Fibroblast of lung (primary cell): ENCODE measurements at regions not wholly inside any gene's neighbourhood (a gene's known extent, or its start where the extent isn't known, plus 50 kb on each side); places are given as distances from the start of the nearest gene placed in this dataset.

Experiments used
- DNase-seq, 2 donors: peaks; one replicate each; pipeline versions ENCODE4 v3.0.0 to v3.0.0-alpha.2; 2010; ENCODE audit warnings: low read depth in 2 of 2
- H2AFZ ChIP-seq: 2 replicates; pipeline ENCODE4 v1.5.1; 2012; ENCODE audit warnings: low read length, control low read depth, inconsistent platforms
- H3K27ac ChIP-seq: 2 replicates; pipeline ENCODE4 v1.5.1; 2011; ENCODE audit warnings: low read length, control low read depth; ENCODE audit not compliant: insufficient read depth
- H3K27me3 ChIP-seq: 2 replicates; pipeline ENCODE4 v1.5.1; 2011; ENCODE audit warnings: mild to moderate bottlenecking, low read length; ENCODE audit not compliant: control insufficient read depth, insufficient read depth
- H3K36me3 ChIP-seq: 2 replicates; pipeline ENCODE4 v1.5.1; 2011; ENCODE audit warnings: low read length; ENCODE audit not compliant: control insufficient read depth, insufficient read depth
- H3K4me1 ChIP-seq: 2 replicates; pipeline ENCODE4 v1.5.1; 2011; ENCODE audit warnings: low read length; ENCODE audit not compliant: control insufficient read depth, insufficient read depth; ENCODE audit errors: extremely low read depth
- H3K4me2 ChIP-seq: 2 replicates; pipeline ENCODE4 v1.5.1; 2011; ENCODE audit warnings: low read length, control low read depth; ENCODE audit not compliant: insufficient read depth; ENCODE audit errors: extremely low read depth
- H3K4me3 ChIP-seq, 4 experiments: fragments of 200-600 bp in 1 of 4; sonication (generic) in 1 of 4; replicated peaks in 1 of 4; 2 replicates each; pipeline ENCODE4 v1.5.1; 2011 to 2016; ENCODE audit warnings: low read length in 4 of 4, low read depth in 3 of 4, mild to moderate bottlenecking in 3 of 4, control low read depth in 2 of 4, inconsistent platforms in 1 of 4, mixed read lengths in 1 of 4; ENCODE audit not compliant: insufficient read depth in 1 of 4; ENCODE audit errors: control extremely low read depth in 1 of 4
- H3K79me2 ChIP-seq: 2 replicates; pipeline ENCODE4 v1.5.1; 2012; ENCODE audit warnings: mild to moderate bottlenecking, low read length, inconsistent platforms; ENCODE audit not compliant: control insufficient read depth, insufficient read depth
- H3K9ac ChIP-seq: 2 replicates; pipeline ENCODE4 v1.5.1; 2011; ENCODE audit warnings: mild to moderate bottlenecking, low read length, control low read depth; ENCODE audit not compliant: insufficient read depth
- H3K9me3 ChIP-seq: 2 replicates; pipeline ENCODE4 v1.5.1; 2012; ENCODE audit warnings: low read depth, low read length; ENCODE audit not compliant: control insufficient read depth, insufficient read depth
- H4K20me1 ChIP-seq: 2 replicates; pipeline ENCODE4 v1.5.1; 2011; ENCODE audit warnings: low read length; ENCODE audit not compliant: control insufficient read depth, insufficient read depth; ENCODE audit errors: extremely low read depth
- CTCF ChIP-seq, 2 donors: IDR thresholded peaks in 1 of 2; conservative IDR thresholded peaks in 1 of 2; 1 replicate in 1 of 2; 2 replicates in 1 of 2; pipeline ENCODE4 v1.5.1; 2011 to 2012; ENCODE audit warnings: low read length in 2 of 2, control low read depth in 1 of 2, inconsistent platforms in 1 of 2, low read depth in 1 of 2, mild to moderate bottlenecking in 1 of 2
- EZH2 ChIP-seq: IDR thresholded peaks from 2 replicates; pipeline ENCODE4 v1.5.1; 2012; ENCODE audit warnings: low read length, control low read depth, mild to moderate bottlenecking; ENCODE audit errors: missing control alignments

DNA sequence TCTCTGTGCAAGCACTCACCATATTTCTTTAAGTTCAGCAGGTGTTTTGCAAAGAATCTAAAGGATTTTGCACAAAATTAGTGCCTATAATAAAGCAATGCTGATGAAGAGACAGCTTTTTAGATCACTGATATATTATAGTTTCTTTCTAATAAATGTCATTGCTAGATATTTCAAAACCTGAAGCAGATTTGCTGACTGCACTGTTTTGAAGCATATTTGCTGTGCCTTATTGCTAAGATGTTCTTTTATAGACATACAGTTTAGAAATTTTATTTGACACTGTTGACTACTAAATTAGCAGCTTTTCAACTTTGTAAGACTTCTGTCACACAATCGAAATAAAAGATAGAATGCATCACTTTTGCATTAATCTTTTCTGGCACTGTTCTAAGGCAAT, 620.9 kb upstream of the CELF4 start:
- H3K27ac ChIP-seq = no peak overlapping the region
- no peak for DNase-seq
- no peak overlapping the region for H3K9ac ChIP-seq
- no peaks in the 10 kb centered on the region for H3K79me2 ChIP-seq
- no peak overlapping the region for H3K4me3 ChIP-seq
- H4K20me1 ChIP-seq = no peaks in the 10 kb centered on the region
- H3K27me3 ChIP-seq = no peaks in the 10 kb centered on the region
- no peak for TF ChIP-seq CTCF (conservative IDR thresholded peaks at IDR 0.05 in 1 of 2, IDR thresholded peaks at IDR 0.05 in 1 of 2; ENCODE audit: low read depth in 1 of 2, low read length in 2 of 2)
- no peak for TF ChIP-seq EZH2
- H2AFZ ChIP-seq = no peak overlapping the region
- H3K36me3 ChIP-seq = no peaks in the 10 kb centered on the region
- no peak overlapping the region for H3K4me2 ChIP-seq
- H3K9me3 ChIP-seq = no peaks in the 10 kb centered on the region
- H3K4me1 ChIP-seq = no peaks in the 10 kb centered on the region

- H3K79me2 ChIP-seq = no peaks in the 10 kb centered on the region
- no peaks in the 10 kb centered on the region for H3K4me1 ChIP-seq
- no peaks in the 10 kb centered on the region for H3K9me3 ChIP-seq
- H2AFZ ChIP-seq = no peak overlapping the region
- H3K27ac ChIP-seq = no peak overlapping the region
- no peak overlapping the region for H3K9ac ChIP-seq
- TF ChIP-seq EZH2 (no peak), CTCF (conservative IDR thresholded peaks at IDR 0.05 in 1 of 2, IDR thresholded peaks at IDR 0.05 in 1 of 2; ENCODE audit: low read depth in 1 of 2, low read length in 2 of 2) (no peak)
- H3K27me3 ChIP-seq = no peaks in the 10 kb centered on the region
- no peaks in the 10 kb centered on the region for H4K20me1 ChIP-seq
- no peak for DNase-seq
- H3K36me3 ChIP-seq = no peaks in the 10 kb centered on the region
- no peak overlapping the region for H3K4me3 ChIP-seq
- H3K4me2 ChIP-seq = no peak overlapping the region
Measured at GRCh38 chr18:38174594-38174993, 609.0 kb upstream of the CELF4 start.

- H4K20me1 ChIP-seq = no peaks in the 10 kb centered on the region
- H2AFZ ChIP-seq = no peak overlapping the region
- H3K27ac ChIP-seq = no peak overlapping the region
- no peak overlapping the region for H3K9ac ChIP-seq
- H3K36me3 ChIP-seq = no peaks in the 10 kb centered on the region
- H3K27me3 ChIP-seq = no peaks in the 10 kb centered on the region
- no peak for DNase-seq
- H3K4me1 ChIP-seq = no peaks in the 10 kb centered on the region
- no peak for TF ChIP-seq EZH2
- no peak for TF ChIP-seq CTCF (conservative IDR thresholded peaks at IDR 0.05 in 1 of 2, IDR thresholded peaks at IDR 0.05 in 1 of 2; ENCODE audit: low read depth in 1 of 2, low read length in 2 of 2)
- H3K4me2 ChIP-seq = no peak overlapping the region
- H3K9me3 ChIP-seq = no peaks in the 10 kb centered on the region
- no peaks in the 10 kb centered on the region for H3K79me2 ChIP-seq
- H3K4me3 ChIP-seq = no peak overlapping the region
Measured at GRCh38 chr18:38174173-38174572, 608.6 kb upstream of the CELF4 start.
